CD4-positive, CD25-positive, alpha-beta regulatory T cell (primary cell): ENCODE measurements at regions not wholly inside any gene's neighbourhood (a gene's known extent, or its start where the extent isn't known, plus 50 kb on each side); places are given as distances from the start of the nearest gene placed in this dataset.
"Not testable (repeated sequence)": the region's sequence is repeated elsewhere in the genome, so short reads cannot be mapped to it uniquely, and the experiment has no call there.

Experiments used
- ATAC-seq, 2 donors: fragments of 150-1000 bp; cut with Tn5 transposase; one replicate each; pipeline ENCODE4 v1.10.0; 2021; ENCODE audit warnings: low read depth in 2 of 2, moderate number of reproducible peaks in 2 of 2, moderate library complexity in 1 of 2
- DNase-seq, 3 donors: peaks; one replicate each; pipeline versions ENCODE4 v3.0.0 to v3.0.0-alpha.2; 2012 to 2022; ENCODE audit warnings: mixed read lengths in 1 of 3
- H3K27ac ChIP-seq: one replicate; pipeline ENCODE4 v1.7.0; 2013; ENCODE audit warnings: mild to moderate bottlenecking, low read length; ENCODE audit not compliant: insufficient read depth, poor library complexity, severe bottlenecking
- H3K27me3 ChIP-seq: one replicate; pipeline ENCODE4 v1.7.0; 2013; ENCODE audit warnings: low read length; ENCODE audit not compliant: control insufficient read depth, insufficient read depth
- H3K36me3 ChIP-seq: one replicate; pipeline ENCODE4 v1.7.0; 2013; ENCODE audit warnings: mild to moderate bottlenecking, low read length, moderate library complexity; ENCODE audit not compliant: control insufficient read depth, insufficient read depth
- H3K4me1 ChIP-seq: 2 replicates; pipeline ENCODE4 v1.7.0; 2013; ENCODE audit warnings: mild to moderate bottlenecking, low read length; ENCODE audit not compliant: insufficient read depth, control insufficient read depth, poor library complexity, severe bottlenecking
- H3K4me3 ChIP-seq: one replicate; pipeline ENCODE4 v1.7.0; 2013; ENCODE audit warnings: low read depth, mild to moderate bottlenecking, low read length, moderate library complexity
- H3K9me3 ChIP-seq, 2 experiments: 1 replicate in 1 of 2; 2 replicates in 1 of 2; pipeline ENCODE4 v1.7.0; 2013; ENCODE audit warnings: low read length in 2 of 2, mild to moderate bottlenecking in 1 of 2, moderate library complexity in 1 of 2; ENCODE audit not compliant: control insufficient read depth in 2 of 2
- H3K27ac Mint-ChIP-seq, 3 donors: one replicate each; pipeline ENCODE4 v1.8.0; 2020 to 2022; ENCODE audit warnings: mild to moderate bottlenecking in 3 of 3, mixed read lengths in 3 of 3, moderate library complexity in 2 of 3
- H3K27me3 Mint-ChIP-seq: one replicate; pipeline ENCODE4 v1.8.0; 2022; ENCODE audit warnings: mild to moderate bottlenecking, mixed read lengths
- H3K36me3 Mint-ChIP-seq: one replicate; pipeline ENCODE4 v1.8.0; 2020; ENCODE audit warnings: mixed read lengths
- H3K4me1 Mint-ChIP-seq, 4 donors: one replicate each; pipeline ENCODE4 v1.8.0; 2020 to 2022; ENCODE audit warnings: mixed read lengths in 4 of 4, mild to moderate bottlenecking in 1 of 4
- H3K4me3 Mint-ChIP-seq, 4 donors: one replicate each; pipeline ENCODE4 v1.8.0; 2020 to 2022; ENCODE audit warnings: mild to moderate bottlenecking in 4 of 4, mixed read lengths in 4 of 4, moderate library complexity in 3 of 4
- H3K9me3 Mint-ChIP-seq, 7 donors: one replicate each; pipeline ENCODE4 v1.8.0; 2020 to 2022; ENCODE audit warnings: mixed read lengths in 7 of 7, mild to moderate bottlenecking in 3 of 7, moderate library complexity in 2 of 7

DNA sequence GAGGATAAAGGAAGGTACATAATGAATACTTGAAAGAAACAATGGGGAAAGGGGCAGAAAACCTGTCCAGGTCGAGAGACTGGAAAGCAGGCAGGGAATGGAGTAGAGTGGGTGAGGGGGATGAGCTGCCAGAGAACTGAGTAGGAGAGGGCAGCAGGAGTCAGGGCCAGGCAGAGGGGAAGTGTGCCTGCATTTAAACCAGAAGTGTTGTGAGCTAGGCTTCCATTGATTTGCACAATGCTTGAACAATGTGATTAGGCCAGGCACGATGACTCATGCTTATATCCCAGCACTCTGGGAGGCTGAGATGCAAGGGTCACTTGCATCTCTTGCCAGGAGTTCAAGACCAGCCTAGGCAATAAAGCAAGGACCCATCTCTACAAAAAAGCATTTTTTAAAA lies 332.6 kb downstream of the ANAPC1 start:
- peak overlapping the region in 1 of 3 donors; percentile 56 for H3K27ac Mint-ChIP-seq
- not testable (repeated sequence) for H3K36me3 ChIP-seq, H3K36me3 Mint-ChIP-seq, H3K4me1 ChIP-seq, H3K9me3 Mint-ChIP-seq, H3K4me3 ChIP-seq, H3K27ac ChIP-seq, H3K9me3 ChIP-seq, H3K27me3 Mint-ChIP-seq, H3K4me3 Mint-ChIP-seq, ATAC-seq, DNase-seq, H3K4me1 Mint-ChIP-seq, H3K27me3 ChIP-seq

DNA sequence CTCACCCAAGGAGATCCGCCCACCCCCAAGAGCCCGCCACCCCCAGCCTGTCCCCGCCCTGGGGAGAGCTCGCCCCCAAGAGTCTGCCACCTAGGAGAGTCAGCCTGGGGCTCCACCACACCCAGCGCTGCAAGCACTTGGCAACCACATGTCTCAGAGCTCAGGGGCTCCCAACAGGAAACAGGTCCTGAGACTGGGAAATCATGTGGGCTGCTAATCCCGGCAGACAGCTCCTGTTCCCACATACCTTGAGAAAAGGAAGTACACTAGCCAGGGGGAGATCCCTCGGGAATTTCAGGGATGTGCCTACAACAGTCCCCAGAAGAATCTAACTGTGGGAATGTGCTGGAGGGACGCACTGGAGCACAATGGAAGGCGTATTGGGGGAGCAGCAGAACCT lies 331.4 kb downstream of the ANAPC1 start:
- not testable (repeated sequence) for H3K9me3 Mint-ChIP-seq, H3K4me1 Mint-ChIP-seq

DNA sequence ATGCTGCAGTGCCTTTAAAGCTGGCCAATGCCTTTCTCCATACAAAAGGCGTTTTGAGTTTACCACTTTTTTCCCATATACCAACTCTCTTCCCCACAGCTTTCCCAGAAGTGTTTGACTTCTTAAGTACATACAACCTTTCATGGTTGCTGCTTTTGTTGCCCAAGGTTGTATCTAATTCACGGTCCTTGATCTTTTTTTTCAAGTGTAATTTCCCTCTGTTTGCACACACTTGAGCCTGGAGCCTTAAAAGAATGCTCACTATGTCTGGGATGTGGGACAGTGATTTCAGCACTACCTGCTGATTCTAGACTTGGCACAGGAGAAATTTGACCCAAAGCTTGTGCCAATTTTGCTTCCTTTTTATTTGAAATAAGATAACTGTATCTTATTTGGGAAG lies 324.7 kb downstream of the ANAPC1 start:
- not testable (repeated sequence) for H3K27ac Mint-ChIP-seq, H3K27me3 Mint-ChIP-seq, H3K4me1 ChIP-seq, H3K9me3 ChIP-seq, ATAC-seq, H3K4me1 Mint-ChIP-seq, H3K36me3 ChIP-seq, H3K9me3 Mint-ChIP-seq, H3K4me3 ChIP-seq, DNase-seq, H3K4me3 Mint-ChIP-seq, H3K27ac ChIP-seq, H3K27me3 ChIP-seq, H3K36me3 Mint-ChIP-seq

More for the DNA sequence above, 331.4 kb downstream of the ANAPC1 start:
- not testable (repeated sequence) for H3K9me3 ChIP-seq, H3K4me1 ChIP-seq, H3K36me3 Mint-ChIP-seq, H3K27me3 Mint-ChIP-seq, H3K27ac Mint-ChIP-seq, DNase-seq, H3K27me3 ChIP-seq, H3K4me3 Mint-ChIP-seq, ATAC-seq, H3K27ac ChIP-seq, H3K36me3 ChIP-seq, H3K4me3 ChIP-seq

GRCh38 chr2:111559814-111560213 lies 324.2 kb downstream of the ANAPC1 start:
- not testable (repeated sequence) for ATAC-seq, H3K27ac ChIP-seq, DNase-seq, H3K4me3 ChIP-seq, H3K4me1 ChIP-seq, H3K27me3 Mint-ChIP-seq, H3K4me1 Mint-ChIP-seq, H3K36me3 Mint-ChIP-seq, H3K36me3 ChIP-seq, H3K9me3 Mint-ChIP-seq, H3K9me3 ChIP-seq, H3K4me3 Mint-ChIP-seq, H3K27me3 ChIP-seq
- H3K27ac Mint-ChIP-seq, result peak overlapping the region in 1 of 3 donors; percentile 29

DNA sequence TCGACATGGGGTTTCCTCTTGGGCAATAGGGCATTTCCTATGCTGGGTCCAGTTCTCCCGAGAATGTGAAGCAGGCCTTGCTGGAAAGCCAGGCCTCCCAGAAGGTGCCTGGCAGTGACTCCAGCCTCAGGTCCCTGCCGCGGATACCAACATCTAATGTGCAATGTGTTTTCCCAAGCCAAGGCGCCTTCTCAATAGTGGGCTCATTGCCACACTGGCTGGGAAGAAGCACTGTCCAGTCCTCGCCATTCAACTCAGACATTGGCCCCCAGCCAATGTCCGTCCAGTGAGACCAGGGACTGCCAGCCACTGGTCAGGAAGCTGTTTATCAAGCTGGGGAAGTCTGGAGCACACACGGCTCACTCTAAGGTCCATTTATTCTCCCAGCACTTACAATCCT lies 317.9 kb downstream of the ANAPC1 start:
- H3K27ac ChIP-seq, H3K4me1 ChIP-seq, H3K4me3 Mint-ChIP-seq, H3K27ac Mint-ChIP-seq, H3K36me3 Mint-ChIP-seq, H3K27me3 ChIP-seq, H3K4me1 Mint-ChIP-seq, H3K9me3 ChIP-seq, H3K27me3 Mint-ChIP-seq, ATAC-seq, H3K9me3 Mint-ChIP-seq, H3K36me3 ChIP-seq, DNase-seq, H3K4me3 ChIP-seq: not testable (repeated sequence)

DNA sequence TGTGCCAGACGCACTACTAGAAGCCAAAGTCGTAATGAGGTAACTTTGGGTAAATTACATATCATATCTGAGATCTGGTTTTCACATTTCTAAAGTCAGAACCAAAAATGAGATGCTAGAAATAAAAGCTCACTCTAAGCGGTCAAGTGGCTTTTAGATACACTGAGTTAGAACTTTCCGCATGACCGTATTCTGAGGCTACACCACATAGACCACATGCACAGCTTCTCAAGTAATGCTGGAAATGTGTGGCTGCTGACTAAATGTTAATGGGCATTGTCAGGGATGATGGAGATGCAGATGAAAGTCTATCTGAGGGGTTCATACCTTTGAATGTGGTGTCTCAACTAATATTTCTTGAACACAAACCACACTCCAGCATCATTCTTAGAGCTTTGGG lies 316.8 kb downstream of the ANAPC1 start:
- not testable (repeated sequence) for H3K36me3 ChIP-seq, H3K9me3 ChIP-seq, H3K9me3 Mint-ChIP-seq, H3K27ac ChIP-seq, H3K4me1 Mint-ChIP-seq, H3K27me3 ChIP-seq, H3K4me1 ChIP-seq, H3K4me3 ChIP-seq, H3K27me3 Mint-ChIP-seq, ATAC-seq, H3K4me3 Mint-ChIP-seq, H3K27ac Mint-ChIP-seq, DNase-seq, H3K36me3 Mint-ChIP-seq

DNA sequence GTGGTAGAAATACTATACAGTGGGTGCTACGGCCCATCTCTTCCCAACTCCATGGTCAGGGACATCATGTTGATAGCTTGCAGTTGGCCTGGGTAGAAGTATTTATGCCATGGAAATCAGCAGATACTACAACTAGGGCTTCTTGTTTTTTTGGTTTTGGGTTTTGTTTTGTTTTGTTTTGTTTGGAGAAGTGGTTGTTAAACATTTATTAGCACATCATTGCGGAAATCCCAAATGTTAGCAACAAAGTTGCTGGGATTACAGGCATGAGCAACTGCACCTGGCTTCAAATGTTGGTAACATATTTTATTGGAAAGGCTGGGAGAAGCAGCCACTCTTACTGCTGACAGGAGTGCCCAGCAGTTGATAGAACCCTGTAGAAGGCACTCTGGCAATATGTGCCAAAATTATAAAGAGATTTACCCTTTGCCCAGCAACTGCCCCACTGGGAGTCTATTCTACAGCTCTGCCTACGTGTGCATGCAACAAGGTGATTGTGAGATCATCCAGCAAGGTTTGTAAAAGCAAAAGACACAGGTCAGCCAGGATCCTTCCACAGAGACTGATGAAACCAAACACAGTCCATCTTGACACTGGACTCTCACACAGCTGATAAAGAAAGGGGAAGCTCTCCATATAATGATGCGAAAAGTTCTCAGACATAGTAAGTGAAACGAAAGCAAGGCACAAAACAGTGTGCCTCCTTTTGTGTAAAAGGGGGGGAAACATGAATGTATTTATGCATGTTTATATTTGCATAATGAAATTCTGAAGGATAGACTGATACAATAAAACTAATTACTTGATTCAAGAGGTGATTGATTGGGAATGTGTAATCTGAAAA lies 314.4 kb downstream of the ANAPC1 start:
- not testable (repeated sequence) for ATAC-seq, H3K36me3 ChIP-seq, H3K27me3 Mint-ChIP-seq, H3K9me3 ChIP-seq, H3K4me3 ChIP-seq, H3K4me1 ChIP-seq, H3K27me3 ChIP-seq, H3K27ac Mint-ChIP-seq, H3K36me3 Mint-ChIP-seq, H3K27ac ChIP-seq, H3K4me1 Mint-ChIP-seq, DNase-seq, H3K9me3 Mint-ChIP-seq
- peak overlapping the region in 1 of 4 donors; percentile 22 for H3K4me3 Mint-ChIP-seq

DNA sequence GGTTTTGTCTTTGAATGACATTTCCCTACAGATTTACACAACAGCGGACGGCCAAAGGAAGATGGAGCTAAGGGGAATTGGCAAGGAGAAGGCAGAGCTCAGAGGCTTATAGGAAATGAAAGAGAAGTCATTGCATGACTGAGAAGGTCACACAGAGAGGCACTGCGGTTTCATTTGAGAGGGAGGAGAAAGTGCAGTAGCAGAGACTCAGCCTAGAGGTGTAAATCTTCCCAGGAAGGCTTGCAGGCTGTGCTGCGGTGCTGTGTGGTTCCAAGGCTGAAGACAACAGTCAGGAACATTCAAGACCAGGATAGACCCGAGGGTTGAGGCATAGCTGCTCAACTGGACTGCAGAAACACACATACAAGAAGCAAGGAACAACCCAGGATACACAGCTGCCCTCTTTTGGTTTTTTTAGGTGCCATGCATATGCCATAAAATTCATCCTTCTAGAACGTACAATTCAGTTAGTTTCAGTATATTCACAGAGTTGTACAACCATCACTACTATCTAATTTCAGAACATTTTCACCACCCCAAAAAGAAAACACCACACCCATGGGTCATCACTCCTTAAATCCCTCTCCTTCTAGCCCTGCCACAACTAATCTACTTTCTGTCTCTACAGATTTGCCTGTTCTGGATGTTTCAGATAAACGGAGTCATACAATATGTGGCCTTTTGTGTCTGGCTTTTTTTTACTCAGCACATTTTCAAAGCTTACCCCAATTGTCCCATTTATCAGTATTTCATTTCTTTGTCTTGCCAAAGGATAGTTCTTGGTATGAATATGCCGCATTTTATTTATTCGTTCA lies 313.5 kb downstream of the ANAPC1 start:
- not testable (repeated sequence) for H3K27ac ChIP-seq, H3K4me1 ChIP-seq, H3K36me3 ChIP-seq, H3K27me3 ChIP-seq, H3K36me3 Mint-ChIP-seq, H3K9me3 ChIP-seq, H3K4me1 Mint-ChIP-seq, H3K9me3 Mint-ChIP-seq, H3K27me3 Mint-ChIP-seq
- peak overlapping the region in 2 of 4 donors; percentile 56 to 62 for H3K4me3 Mint-ChIP-seq
- H3K4me3 ChIP-seq, result peak overlapping the region; percentile 52
- peak in 2 of 3 donors; percentile 2 to 19 for DNase-seq
- H3K27ac Mint-ChIP-seq, result peak overlapping the region in 2 of 3 donors; percentile 36 to 76
- ATAC-seq, result peak; percentile 77 to 86
